ENCODE measurements at regions not wholly inside any gene's neighbourhood (a gene's known extent, or its start where the extent isn't known, plus 50 kb on each side); places are given as distances from the start of the nearest gene placed in this dataset.

- no peak overlapping the region for H3K4me3 ChIP-seq (ENCODE audit: low read length)
- H4K20me1 ChIP-seq (ENCODE audit: insufficient read depth), result no peaks in the 10 kb centered on the region
- no peaks in the 10 kb centered on the region for H3K9me2 ChIP-seq (ENCODE audit: insufficient read depth, low read length)
- TF ChIP-seq SMC3 (conservative IDR thresholded peaks at IDR 0.05; ENCODE audit: poor library complexity), result no peak
- TF ChIP-seq EZH2 (IDR thresholded peaks at IDR 0.05; ENCODE audit: borderline replicate concordance, insufficient read depth, low read length, poor library complexity, severe bottlenecking), result no peak
- TF ChIP-seq EP300 (conservative IDR thresholded peaks at IDR 0.05; ENCODE audit: poor library complexity, severe bottlenecking), result no peak
- no peak for TF ChIP-seq RAD21 (conservative IDR thresholded peaks at IDR 0.05)
- TF ChIP-seq REST (IDR thresholded peaks at IDR 0.05; ENCODE audit: borderline replicate concordance), result no peak
- TF ChIP-seq POLR2AphosphoS5 (IDR thresholded peaks at IDR 0.05), result no peak
- no peak for TF ChIP-seq MXI1 (conservative IDR thresholded peaks at IDR 0.05; ENCODE audit: poor library complexity, severe bottlenecking)
- TF ChIP-seq CTCF (IDR thresholded peaks at IDR 0.05; ENCODE audit: poor library complexity, severe bottlenecking), result no peak
- no peak for TF ChIP-seq TAF1 (IDR thresholded peaks at IDR 0.05; ENCODE audit: low read depth)
- no peaks in the 10 kb centered on the region for H3K27me3 ChIP-seq (ENCODE audit: insufficient read depth, low read depth, low read length)
- no peak overlapping the region for H3K4me2 ChIP-seq (ENCODE audit: low read length)
- no peak overlapping the region for H3K27ac ChIP-seq (ENCODE audit: low read length)
- no peak overlapping the region for H2AFZ ChIP-seq (ENCODE audit: low read depth, low read length)
- H3K36me3 ChIP-seq (ENCODE audit: insufficient read depth, low read length), result no peaks in the 10 kb centered on the region
- no peaks in the 10 kb centered on the region for H3K79me2 ChIP-seq (replicated peaks; ENCODE audit: insufficient read depth, low read length)
- no peaks in the 10 kb centered on the region for H3K9me3 ChIP-seq (ENCODE audit: low read length)
- H3F3A ChIP-seq (ENCODE audit: insufficient read depth, low read length, poor library complexity, severe bottlenecking), result no peaks in the 10 kb centered on the region
- H3K9ac ChIP-seq (ENCODE audit: low read length), result no peak overlapping the region
Measured at GRCh38 chr2:136664713-136665405, 100.5 kb upstream of the THSD7B start.

DNA sequence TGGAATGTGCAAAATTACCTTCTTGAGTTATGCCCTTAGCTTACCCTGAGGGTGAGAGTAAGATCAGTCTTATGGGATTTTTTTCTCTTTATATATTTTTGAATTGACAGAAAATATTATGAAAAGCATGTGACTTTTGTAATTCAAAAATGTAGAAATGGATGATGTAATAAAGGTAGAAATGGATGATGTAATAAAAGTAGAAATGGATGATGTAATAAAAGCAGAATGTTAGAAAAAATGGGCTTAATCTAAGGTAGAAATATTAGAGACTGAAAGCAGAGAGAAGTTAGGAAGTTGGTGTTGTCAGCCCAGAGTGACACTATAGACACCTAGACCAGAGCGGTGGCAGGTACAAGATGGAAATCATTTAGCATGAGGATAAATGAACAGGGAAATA lies 107.1 kb upstream of the THSD7B start:
- no peaks in the 10 kb centered on the region for H3K79me2 ChIP-seq (replicated peaks; ENCODE audit: insufficient read depth, low read length)
- H4K20me1 ChIP-seq (ENCODE audit: insufficient read depth), result no peaks in the 10 kb centered on the region
- H3F3A ChIP-seq (ENCODE audit: insufficient read depth, low read length, poor library complexity, severe bottlenecking), result no peaks in the 10 kb centered on the region
- TF ChIP-seq TAF1 (IDR thresholded peaks at IDR 0.05; ENCODE audit: low read depth) (no peak), RAD21 (conservative IDR thresholded peaks at IDR 0.05) (no peak), CTCF (IDR thresholded peaks at IDR 0.05; ENCODE audit: poor library complexity, severe bottlenecking) (no peak), REST (IDR thresholded peaks at IDR 0.05; ENCODE audit: borderline replicate concordance) (no peak), MXI1 (conservative IDR thresholded peaks at IDR 0.05; ENCODE audit: poor library complexity, severe bottlenecking) (no peak), EZH2 (IDR thresholded peaks at IDR 0.05; ENCODE audit: borderline replicate concordance, insufficient read depth, low read length, poor library complexity, severe bottlenecking) (no peak), EP300 (conservative IDR thresholded peaks at IDR 0.05; ENCODE audit: poor library complexity, severe bottlenecking) (no peak), SMC3 (conservative IDR thresholded peaks at IDR 0.05; ENCODE audit: poor library complexity) (no peak), POLR2AphosphoS5 (IDR thresholded peaks at IDR 0.05) (no peak)
- no peaks in the 10 kb centered on the region for H3K9me2 ChIP-seq (ENCODE audit: insufficient read depth, low read length)
- no peak overlapping the region for H2AFZ ChIP-seq (ENCODE audit: low read depth, low read length)
- no peaks in the 10 kb centered on the region for H3K27me3 ChIP-seq (ENCODE audit: insufficient read depth, low read depth, low read length)
- H3K4me3 ChIP-seq (ENCODE audit: low read length), result no peak overlapping the region
- no peak overlapping the region for H3K9ac ChIP-seq (ENCODE audit: low read length)
- no peak overlapping the region for H3K27ac ChIP-seq (ENCODE audit: low read length)
- no peak overlapping the region for H3K4me2 ChIP-seq (ENCODE audit: low read length)
- H3K36me3 ChIP-seq (ENCODE audit: insufficient read depth, low read length), result no peaks in the 10 kb centered on the region
- no peaks in the 10 kb centered on the region for H3K9me3 ChIP-seq (ENCODE audit: low read length)

Measured in neural cell (in vitro differentiated cells).